Activated CD4-positive, alpha-beta memory T cell treated with anti-CD3 and anti-CD28 coated beads for 36 hours (primary cell): ENCODE measurements at regions not wholly inside any gene's neighbourhood (a gene's known extent, or its start where the extent isn't known, plus 50 kb on each side); places are given as distances from the start of the nearest gene placed in this dataset.
"Not testable (repeated sequence)": the region's sequence is repeated elsewhere in the genome, so short reads cannot be mapped to it uniquely, and the experiment has no call there.

Experiments
- CTCF ChIA-PET: fragments of 350-600 bp; sonication (Branson Sonifier 250); formaldehyde crosslinking; loops from one replicate; lab custom pipeline; 2021; ENCODE audit warnings: antibody characterized with exemption, inconsistent platforms; lab: Charles Lee
- POLR2A ChIA-PET: fragments of 350-600 bp; sonication (Branson Sonifier 250); formaldehyde crosslinking; loops from one replicate; lab custom pipeline; 2021; ENCODE audit warnings: antibody characterized with exemption; lab: Charles Lee
- DNase-seq: peaks from one replicate; pipeline ENCODE4 v3.0.0-alpha.2; 2020
- H3K27ac Mint-ChIP-seq: one replicate; pipeline ENCODE4 v1.8.0; 2021; ENCODE audit warnings: mixed read lengths
- H3K27me3 Mint-ChIP-seq: one replicate; pipeline ENCODE4 v1.8.0; 2021; ENCODE audit warnings: mixed read lengths
- H3K36me3 Mint-ChIP-seq: one replicate; pipeline ENCODE4 v1.8.0; 2021; ENCODE audit warnings: mixed read lengths
- H3K4me1 Mint-ChIP-seq: one replicate; pipeline ENCODE4 v1.8.0; 2021; ENCODE audit warnings: low read depth, mixed read lengths
- H3K4me3 Mint-ChIP-seq: one replicate; pipeline ENCODE4 v1.8.0; 2021; ENCODE audit warnings: mild to moderate bottlenecking, mixed read lengths
- H3K9me3 Mint-ChIP-seq: one replicate; pipeline ENCODE4 v1.8.0; 2021; ENCODE audit warnings: mixed read lengths
- intact Hi-C: fragments of 100-400 bp; cut with micrococcal nuclease; formaldehyde crosslinking; loops from one replicate; pipeline ENCODE4 v1.15.1; 2023

GRCh38 chr15:95770196-95770595 is 560.3 kb upstream of the NR2F2 start:
- Mint-ChIP-seq H3K4me1 (no peaks in the 10 kb centered on the region), H3K36me3 (no peaks in the 10 kb centered on the region), H3K9me3 (no peaks in the 10 kb centered on the region), H3K27me3 (peaks cover 1% of the 10 kb centered on the region), H3K4me3 (no peak overlapping the region), H3K27ac (no peak overlapping the region)
- intact Hi-C loops: no loop called here
- ChIA-PET CTCF (no interaction called here), POLR2A (no interaction called here)
- no peak for DNase-seq

- H3K27me3 Mint-ChIP-seq: peaks cover 1% of the 10 kb centered on the region
- intact Hi-C loops: no loop called here
- no peaks in the 10 kb centered on the region for H3K9me3 Mint-ChIP-seq
- CTCF ChIA-PET: no interaction called here
- no peaks in the 10 kb centered on the region for H3K4me1 Mint-ChIP-seq
- POLR2A ChIA-PET: no interaction called here
- no peak overlapping the region for H3K4me3 Mint-ChIP-seq
- no peak for DNase-seq
- H3K27ac Mint-ChIP-seq: no peak overlapping the region
- H3K36me3 Mint-ChIP-seq: no peaks in the 10 kb centered on the region
Measured at GRCh38 chr15:95772982-95773381, 557.5 kb upstream of the NR2F2 start.

- no peaks in the 10 kb centered on the region for H3K4me1 Mint-ChIP-seq
- peaks cover 43% of the 10 kb centered on the region for H3K9me3 Mint-ChIP-seq
- no peak for DNase-seq
Measured at GRCh38 chr15:95784508-95784907, 546.0 kb upstream of the NR2F2 start.

GRCh38 chr15:95785276-95785675 is 545.2 kb upstream of the NR2F2 start:
- H3K27me3 Mint-ChIP-seq, CTCF ChIA-PET, DNase-seq, POLR2A ChIA-PET, intact Hi-C loops, H3K4me3 Mint-ChIP-seq, H3K36me3 Mint-ChIP-seq, H3K4me1 Mint-ChIP-seq, H3K27ac Mint-ChIP-seq: not testable (repeated sequence)
- H3K9me3 Mint-ChIP-seq: peaks cover 47% of the 10 kb centered on the region

More at GRCh38 chr15:95784508-95784907, 546.0 kb upstream of the NR2F2 start:
- H3K36me3 Mint-ChIP-seq: peaks cover 7% of the 10 kb centered on the region
- H3K27ac Mint-ChIP-seq: no peak overlapping the region
- no peak overlapping the region for H3K4me3 Mint-ChIP-seq
- H3K27me3 Mint-ChIP-seq: no peaks in the 10 kb centered on the region
- POLR2A ChIA-PET: no interaction called here
- CTCF ChIA-PET: interaction anchor here (0.7 kb wide), 1 partner anchor 210 kb away, joined by 3 read pairs; no protein-coding TSS in a partner anchor
- intact Hi-C loops: no loop called here

GRCh38 chr15:95793231-95793630 is 537.3 kb upstream of the NR2F2 start:
- H3K27me3 Mint-ChIP-seq: peaks cover 1% of the 10 kb centered on the region
- CTCF ChIA-PET: no interaction called here
- H3K36me3 Mint-ChIP-seq: no peaks in the 10 kb centered on the region
- no peak overlapping the region for H3K27ac Mint-ChIP-seq
- DNase-seq: no peak
- H3K4me1 Mint-ChIP-seq: no peaks in the 10 kb centered on the region
- POLR2A ChIA-PET: no interaction called here
- intact Hi-C loops: no loop called here
- H3K9me3 Mint-ChIP-seq: peaks cover 6% of the 10 kb centered on the region
- no peak overlapping the region for H3K4me3 Mint-ChIP-seq

GRCh38 chr15:95795386-95795785 is 535.1 kb upstream of the NR2F2 start:
- POLR2A ChIA-PET: interaction anchor here (0.7 kb wide), 2 partner anchors 280 to 1305 kb away, joined by 3 to 7 read pairs; no protein-coding TSS in a partner anchor
- no peaks in the 10 kb centered on the region for H3K36me3 Mint-ChIP-seq
- no peaks in the 10 kb centered on the region for H3K4me1 Mint-ChIP-seq
- no peak for DNase-seq
- intact Hi-C loops: no loop called here
- H3K4me3 Mint-ChIP-seq: no peak overlapping the region
- H3K27me3 Mint-ChIP-seq: peaks cover 1% of the 10 kb centered on the region
- CTCF ChIA-PET: no interaction called here
- no peak overlapping the region for H3K27ac Mint-ChIP-seq
- H3K9me3 Mint-ChIP-seq: peaks cover 1% of the 10 kb centered on the region

- H3K4me3 Mint-ChIP-seq: no peak overlapping the region
- POLR2A ChIA-PET: no interaction called here
- H3K27ac Mint-ChIP-seq: no peak overlapping the region
- H3K4me1 Mint-ChIP-seq: no peaks in the 10 kb centered on the region
- no peak for DNase-seq
- H3K36me3 Mint-ChIP-seq: no peaks in the 10 kb centered on the region
- no peaks in the 10 kb centered on the region for H3K27me3 Mint-ChIP-seq
- intact Hi-C loops: no loop called here
- CTCF ChIA-PET: no interaction called here
- H3K9me3 Mint-ChIP-seq: no peaks in the 10 kb centered on the region
Measured at GRCh38 chr15:95799286-95800200, 531.0 kb upstream of the NR2F2 start.

GRCh38 chr15:95804484-95804883 is 526.0 kb upstream of the NR2F2 start:
- Mint-ChIP-seq H3K27ac (no peak overlapping the region), H3K4me1 (no peaks in the 10 kb centered on the region), H3K36me3 (no peaks in the 10 kb centered on the region), H3K9me3 (no peaks in the 10 kb centered on the region), H3K4me3 (no peak overlapping the region), H3K27me3 (no peaks in the 10 kb centered on the region)
- intact Hi-C loops: no loop called here
- POLR2A ChIA-PET: no interaction called here
- CTCF ChIA-PET: no interaction called here
- no peak for DNase-seq

- DNase-seq: no peak
- Mint-ChIP-seq H3K4me3 (no peak overlapping the region), H3K27ac (no peak overlapping the region), H3K9me3 (no peaks in the 10 kb centered on the region), H3K27me3 (no peaks in the 10 kb centered on the region), H3K4me1 (no peaks in the 10 kb centered on the region), H3K36me3 (no peaks in the 10 kb centered on the region)
- CTCF ChIA-PET: no interaction called here
- intact Hi-C loops: no loop called here
- POLR2A ChIA-PET: no interaction called here
Measured at GRCh38 chr15:95812491-95812890, 518.0 kb upstream of the NR2F2 start.

GRCh38 chr15:95814908-95815307 is 515.6 kb upstream of the NR2F2 start:
- H3K4me1 Mint-ChIP-seq: no peaks in the 10 kb centered on the region
- no peaks in the 10 kb centered on the region for H3K27me3 Mint-ChIP-seq
- no peaks in the 10 kb centered on the region for H3K36me3 Mint-ChIP-seq
- POLR2A ChIA-PET: no interaction called here
- DNase-seq: no peak
- CTCF ChIA-PET: no interaction called here
- H3K27ac Mint-ChIP-seq: no peak overlapping the region
- H3K4me3 Mint-ChIP-seq: no peak overlapping the region
- H3K9me3 Mint-ChIP-seq: no peaks in the 10 kb centered on the region
- intact Hi-C loops: no loop called here

- no peak overlapping the region for H3K4me3 Mint-ChIP-seq
- intact Hi-C loops: no loop called here
- ChIA-PET CTCF (no interaction called here), POLR2A (no interaction called here)
- no peaks in the 10 kb centered on the region for H3K36me3 Mint-ChIP-seq
- DNase-seq: no peak
- no peaks in the 10 kb centered on the region for H3K4me1 Mint-ChIP-seq
- no peaks in the 10 kb centered on the region for H3K27me3 Mint-ChIP-seq
- no peak overlapping the region for H3K27ac Mint-ChIP-seq
- H3K9me3 Mint-ChIP-seq: no peaks in the 10 kb centered on the region
Measured at GRCh38 chr15:95816591-95816990, 513.9 kb upstream of the NR2F2 start.

- Mint-ChIP-seq H3K27me3 (no peaks in the 10 kb centered on the region), H3K36me3 (no peaks in the 10 kb centered on the region), H3K9me3 (no peaks in the 10 kb centered on the region), H3K27ac (no peak overlapping the region), H3K4me1 (peaks cover 3% of the 10 kb centered on the region), H3K4me3 (no peak overlapping the region)
- POLR2A ChIA-PET: no interaction called here
- CTCF ChIA-PET: no interaction called here
- DNase-seq: no peak
- intact Hi-C loops: no loop called here
Measured at GRCh38 chr15:95822961-95823360, 507.5 kb upstream of the NR2F2 start.

- H3K27me3 Mint-ChIP-seq: no peaks in the 10 kb centered on the region
- no peaks in the 10 kb centered on the region for H3K36me3 Mint-ChIP-seq
- H3K4me3 Mint-ChIP-seq: no peak overlapping the region
- ChIA-PET POLR2A (no interaction called here), CTCF (no interaction called here)
- H3K27ac Mint-ChIP-seq: no peak overlapping the region
- intact Hi-C loops: no loop called here
- H3K4me1 Mint-ChIP-seq: peaks cover 3% of the 10 kb centered on the region
- DNase-seq: no peak
- H3K9me3 Mint-ChIP-seq: no peaks in the 10 kb centered on the region
Measured at GRCh38 chr15:95825208-95825607, 505.3 kb upstream of the NR2F2 start.
